ENCODE measurements at regions not wholly inside any gene's neighbourhood (a gene's known extent, or its start where the extent isn't known, plus 50 kb on each side); places are given as distances from the start of the nearest gene placed in this dataset.

DNA sequence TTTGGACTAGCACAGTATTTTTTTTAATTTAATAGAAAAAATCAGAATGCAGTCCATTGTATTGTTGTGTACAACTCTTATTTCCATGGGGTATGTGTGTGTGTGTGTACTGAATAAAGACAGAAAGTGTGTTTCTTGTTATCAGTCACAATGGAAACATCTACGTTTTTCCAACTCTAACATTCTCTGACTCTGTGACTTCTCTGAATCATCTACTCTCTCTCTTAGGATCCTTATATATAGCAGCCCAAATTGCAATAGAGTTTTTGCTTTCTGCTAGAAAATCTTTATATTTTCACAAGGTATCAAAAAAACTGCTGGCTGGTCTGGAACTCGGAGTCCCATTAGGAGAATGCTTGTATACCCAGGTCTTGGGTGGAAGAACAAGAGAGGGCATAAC lies 138.9 kb upstream of the ARID2 start:
- Histone ChIP-seq H3K4me2 (ENCODE audit: insufficient read depth, low read length) (no peak overlapping the region), H2AFZ (ENCODE audit: low read depth, low read length) (no peak overlapping the region), H3K4me1 (ENCODE audit: control insufficient read depth, extremely low read depth, insufficient read depth, low read length) (no peaks in the 10 kb centered on the region), H3K4me3 (replicated peaks in 1 of 3; ENCODE audit: insufficient read depth in 1 of 3, low read depth in 1 of 3, low read length in 3 of 3) (no peak overlapping the region), H4K20me1 (replicated peaks; ENCODE audit: control insufficient read depth, extremely low read depth, insufficient read depth, low read length) (no peaks in the 10 kb centered on the region), H3K27me3 (ENCODE audit: control insufficient read depth in 2 of 2, insufficient read depth in 2 of 2, low read length in 2 of 2) (peaks cover 6 to 11% of the 10 kb centered on the region in 2 experiments), H3K36me3 (ENCODE audit: control insufficient read depth in 2 of 2, extremely low read depth in 1 of 2, insufficient read depth in 2 of 2, low read length in 2 of 2) (no peaks in the 10 kb centered on the region), H3K9me1 (replicated peaks; ENCODE audit: control insufficient read depth, extremely low read depth, insufficient read depth, low read length) (no peaks in the 10 kb centered on the region), H3K27ac (ENCODE audit: insufficient read depth, low read depth, low read length) (no peak overlapping the region), H3K79me2 (ENCODE audit: control insufficient read depth, insufficient read depth, low read length) (no peaks in the 10 kb centered on the region), H3K9me3 (replicated peaks; ENCODE audit: control insufficient read depth, insufficient read depth, low read length) (no peaks in the 10 kb centered on the region), H3K9ac (replicated peaks; ENCODE audit: extremely low read depth, insufficient read depth, low read length) (no peak overlapping the region)
- no peak for TF ChIP-seq EZH2 (IDR thresholded peaks at IDR 0.05; ENCODE audit: borderline replicate concordance, low read depth, low read length, severe bottlenecking)
- no peak for TF ChIP-seq FOS (IDR thresholded peaks at IDR 0.05; ENCODE audit: borderline replicate concordance, insufficient read depth, low read length)
- TF ChIP-seq POLR2A (IDR thresholded peaks at IDR 0.05; ENCODE audit: low read depth, low read length), result no peak
- no peak for TF ChIP-seq JUN (IDR thresholded peaks at IDR 0.05; ENCODE audit: borderline replicate concordance, insufficient read depth, insufficient read length, low read depth)
- TF ChIP-seq MYC (IDR thresholded peaks at IDR 0.05; ENCODE audit: low read depth, low read length), result no peak
- TF ChIP-seq MAX (IDR thresholded peaks at IDR 0.05; ENCODE audit: insufficient read depth, insufficient read length), result no peak
- TF ChIP-seq, protein P1, sequence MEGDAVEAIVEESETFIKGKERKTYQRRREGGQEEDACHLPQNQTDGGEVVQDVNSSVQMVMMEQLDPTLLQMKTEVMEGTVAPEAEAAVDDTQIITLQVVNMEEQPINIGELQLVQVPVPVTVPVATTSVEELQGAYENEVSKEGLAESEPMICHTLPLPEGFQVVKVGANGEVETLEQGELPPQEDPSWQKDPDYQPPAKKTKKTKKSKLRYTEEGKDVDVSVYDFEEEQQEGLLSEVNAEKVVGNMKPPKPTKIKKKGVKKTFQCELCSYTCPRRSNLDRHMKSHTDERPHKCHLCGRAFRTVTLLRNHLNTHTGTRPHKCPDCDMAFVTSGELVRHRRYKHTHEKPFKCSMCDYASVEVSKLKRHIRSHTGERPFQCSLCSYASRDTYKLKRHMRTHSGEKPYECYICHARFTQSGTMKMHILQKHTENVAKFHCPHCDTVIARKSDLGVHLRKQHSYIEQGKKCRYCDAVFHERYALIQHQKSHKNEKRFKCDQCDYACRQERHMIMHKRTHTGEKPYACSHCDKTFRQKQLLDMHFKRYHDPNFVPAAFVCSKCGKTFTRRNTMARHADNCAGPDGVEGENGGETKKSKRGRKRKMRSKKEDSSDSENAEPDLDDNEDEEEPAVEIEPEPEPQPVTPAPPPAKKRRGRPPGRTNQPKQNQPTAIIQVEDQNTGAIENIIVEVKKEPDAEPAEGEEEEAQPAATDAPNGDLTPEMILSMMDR (IDR thresholded peaks at IDR 0.05; ENCODE audit: extremely low read depth in 1 of 2, insufficient read depth in 1 of 2, low read depth in 1 of 2, low read length in 2 of 2), result no peak
- ChIA-PET CTCF (no interaction called here), POLR2A (no interaction called here)
- dilution Hi-C loops (cut with MboI; ENCODE audit: extremely low pct_ligation_motif_present, low sequenced_read_pairs) (no loop called here), intact Hi-C loops (cut with micrococcal nuclease) (no loop called here)
- BruUV-seq (replicated peaks), result no TSS peak
- FAIRE-seq (no peak), DNase-seq (ENCODE audit: low read depth, low spot score) (no peak)

DNA sequence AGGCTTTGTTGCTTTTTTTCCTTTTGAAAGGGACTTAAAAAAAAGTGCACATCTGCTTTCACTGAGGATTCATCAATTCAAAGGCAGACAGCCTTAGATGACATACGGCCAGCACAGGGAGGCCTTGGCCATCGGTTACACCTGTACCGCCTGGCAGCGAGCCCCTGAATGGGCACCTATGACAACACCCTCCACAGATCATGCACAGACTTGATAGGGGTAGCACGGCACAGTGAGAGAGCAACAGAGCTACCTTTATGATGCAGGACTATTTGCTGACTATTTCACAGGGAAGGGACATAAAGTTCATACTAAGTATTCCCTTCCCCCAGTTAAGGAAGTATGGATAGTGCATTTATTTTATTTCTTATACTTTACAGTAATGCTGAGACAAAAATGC lies 137.9 kb upstream of the ARID2 start:
- FAIRE-seq, result no peak
- Histone ChIP-seq H3K27ac (ENCODE audit: insufficient read depth, low read depth, low read length) (no peak overlapping the region), H3K9me1 (replicated peaks; ENCODE audit: control insufficient read depth, extremely low read depth, insufficient read depth, low read length) (no peaks in the 10 kb centered on the region), H3K79me2 (ENCODE audit: control insufficient read depth, insufficient read depth, low read length) (no peaks in the 10 kb centered on the region), H3K9me3 (replicated peaks; ENCODE audit: control insufficient read depth, insufficient read depth, low read length) (no peaks in the 10 kb centered on the region), H3K27me3 (ENCODE audit: control insufficient read depth in 2 of 2, insufficient read depth in 2 of 2, low read length in 2 of 2) (peaks cover 7 to 11% of the 10 kb centered on the region in 2 experiments), H3K36me3 (ENCODE audit: control insufficient read depth in 2 of 2, extremely low read depth in 1 of 2, insufficient read depth in 2 of 2, low read length in 2 of 2) (no peaks in the 10 kb centered on the region), H3K9ac (replicated peaks; ENCODE audit: extremely low read depth, insufficient read depth, low read length) (no peak overlapping the region), H2AFZ (ENCODE audit: low read depth, low read length) (no peak overlapping the region), H3K4me1 (ENCODE audit: control insufficient read depth, extremely low read depth, insufficient read depth, low read length) (no peaks in the 10 kb centered on the region), H4K20me1 (replicated peaks; ENCODE audit: control insufficient read depth, extremely low read depth, insufficient read depth, low read length) (no peaks in the 10 kb centered on the region), H3K4me3 (replicated peaks in 1 of 3; ENCODE audit: insufficient read depth in 1 of 3, low read depth in 1 of 3, low read length in 3 of 3) (no peak overlapping the region), H3K4me2 (ENCODE audit: insufficient read depth, low read length) (no peak overlapping the region)
- POLR2A ChIA-PET, result no interaction called here
- intact Hi-C loops (cut with micrococcal nuclease) (no loop called here), dilution Hi-C loops (cut with MboI; ENCODE audit: extremely low pct_ligation_motif_present, low sequenced_read_pairs) (no loop called here)
- BruUV-seq (replicated peaks), result no TSS peak
- no peak for DNase-seq (ENCODE audit: low read depth, low spot score)
- CTCF ChIA-PET, result no interaction called here
- TF ChIP-seq MYC (IDR thresholded peaks at IDR 0.05; ENCODE audit: low read depth, low read length) (no peak), JUN (IDR thresholded peaks at IDR 0.05; ENCODE audit: borderline replicate concordance, insufficient read depth, insufficient read length, low read depth) (no peak), POLR2A (IDR thresholded peaks at IDR 0.05; ENCODE audit: low read depth, low read length) (no peak), POLR2AphosphoS5 (IDR thresholded peaks at IDR 0.05; ENCODE audit: insufficient read depth, low read depth, low read length) (no peak)

Data from endothelial cell of umbilical vein (primary cell).